Ascending aorta (tissue), 2 donors: ENCODE measurements at regions not wholly inside any gene's neighbourhood (a gene's known extent, or its start where the extent isn't known, plus 50 kb on each side); places are given as distances from the start of the nearest gene placed in this dataset.

ENCODE experiments used
- DNase-seq, 2 donors: peaks; one replicate each; pipeline ENCODE4 v3.0.0-alpha.2; 2019; ENCODE audit warnings: low spot score in 2 of 2
- H3K27ac ChIP-seq, 2 donors: fragments of 200-600 bp; sonication (generic); one replicate each; pipeline ENCODE4 v1.5.1; 2016 to 2017; ENCODE audit warnings: mild to moderate bottlenecking in 1 of 2
- H3K27me3 ChIP-seq: fragments of 200-600 bp; sonication (generic); one replicate; pipeline ENCODE4 v1.5.1; 2017
- H3K36me3 ChIP-seq, 2 donors: fragments of 200-600 bp; sonication (generic); one replicate each; pipeline ENCODE4 v1.5.1; 2016
- H3K4me1 ChIP-seq, 2 donors: fragments of 200-600 bp; sonication (generic); one replicate each; pipeline ENCODE4 v1.5.1; 2016 to 2017; ENCODE audit warnings: mild to moderate bottlenecking in 1 of 2
- H3K4me3 ChIP-seq, 2 donors: fragments of 200-600 bp; sonication (generic); one replicate each; pipeline ENCODE4 v1.5.1; 2016 to 2017; ENCODE audit warnings: mild to moderate bottlenecking in 1 of 2
- H3K9me3 ChIP-seq, 2 donors: fragments of 200-600 bp; sonication (generic); one replicate each; pipeline ENCODE4 v1.5.1; 2016
- intact Hi-C: fragments of 100-400 bp; cut with DNase I; formaldehyde crosslinking; loops from one replicate; pipeline ENCODE4 v1.15.1; 2023
- TF ChIP-seq, protein P1 (sequence below), 3 experiments: fragments of 200-600 bp in 2 of 3; fragments of 450-650 bp in 1 of 3; sonication (generic) in 2 of 3; IDR thresholded peaks; one replicate each; pipeline ENCODE4 v1.5.1; 2016 to 2019; ENCODE audit warnings: antibody characterized with exemption in 3 of 3, mild to moderate bottlenecking in 1 of 3, moderate library complexity in 1 of 3

DNA sequence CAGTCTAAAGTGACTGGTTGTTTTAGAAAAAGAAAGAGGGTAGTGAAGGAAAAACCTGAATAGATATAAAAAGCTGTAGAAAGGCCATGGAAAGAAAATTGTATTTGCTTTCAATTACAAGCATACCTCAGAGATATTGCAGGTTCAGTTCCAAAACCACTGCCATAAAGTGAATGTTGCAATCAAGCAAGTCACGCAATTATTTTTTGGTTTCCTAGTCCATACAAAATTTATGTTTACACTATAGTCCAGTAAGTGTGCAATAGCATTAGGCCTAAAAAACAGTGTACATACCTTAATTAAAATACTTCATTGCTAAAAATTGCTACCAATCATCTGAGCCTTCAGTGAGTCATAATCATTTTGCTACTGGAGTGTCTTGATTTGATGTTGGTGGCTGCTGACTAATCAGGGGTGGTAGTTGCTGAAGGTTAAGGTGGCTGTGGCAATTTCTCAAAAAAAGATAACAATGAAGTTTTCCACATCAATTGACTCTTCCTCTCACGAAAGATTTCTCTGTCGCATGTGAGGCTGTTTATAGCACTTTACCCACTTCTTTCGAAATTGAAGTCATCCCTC, 2003.8 kb upstream of the PIK3C3 start:
- H3K36me3 ChIP-seq: no peaks in the 10 kb centered on the region
- DNase-seq: no peak
- intact Hi-C loops: no loop called here
- no peak overlapping the region for H3K27ac ChIP-seq
- TF ChIP-seq, protein P1, sequence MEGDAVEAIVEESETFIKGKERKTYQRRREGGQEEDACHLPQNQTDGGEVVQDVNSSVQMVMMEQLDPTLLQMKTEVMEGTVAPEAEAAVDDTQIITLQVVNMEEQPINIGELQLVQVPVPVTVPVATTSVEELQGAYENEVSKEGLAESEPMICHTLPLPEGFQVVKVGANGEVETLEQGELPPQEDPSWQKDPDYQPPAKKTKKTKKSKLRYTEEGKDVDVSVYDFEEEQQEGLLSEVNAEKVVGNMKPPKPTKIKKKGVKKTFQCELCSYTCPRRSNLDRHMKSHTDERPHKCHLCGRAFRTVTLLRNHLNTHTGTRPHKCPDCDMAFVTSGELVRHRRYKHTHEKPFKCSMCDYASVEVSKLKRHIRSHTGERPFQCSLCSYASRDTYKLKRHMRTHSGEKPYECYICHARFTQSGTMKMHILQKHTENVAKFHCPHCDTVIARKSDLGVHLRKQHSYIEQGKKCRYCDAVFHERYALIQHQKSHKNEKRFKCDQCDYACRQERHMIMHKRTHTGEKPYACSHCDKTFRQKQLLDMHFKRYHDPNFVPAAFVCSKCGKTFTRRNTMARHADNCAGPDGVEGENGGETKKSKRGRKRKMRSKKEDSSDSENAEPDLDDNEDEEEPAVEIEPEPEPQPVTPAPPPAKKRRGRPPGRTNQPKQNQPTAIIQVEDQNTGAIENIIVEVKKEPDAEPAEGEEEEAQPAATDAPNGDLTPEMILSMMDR (IDR thresholded peaks at IDR 0.05): no peak
- no peaks in the 10 kb centered on the region for H3K27me3 ChIP-seq
- no peaks in the 10 kb centered on the region for H3K4me1 ChIP-seq
- no peak overlapping the region for H3K4me3 ChIP-seq
- H3K9me3 ChIP-seq: no peaks in the 10 kb centered on the region

DNA sequence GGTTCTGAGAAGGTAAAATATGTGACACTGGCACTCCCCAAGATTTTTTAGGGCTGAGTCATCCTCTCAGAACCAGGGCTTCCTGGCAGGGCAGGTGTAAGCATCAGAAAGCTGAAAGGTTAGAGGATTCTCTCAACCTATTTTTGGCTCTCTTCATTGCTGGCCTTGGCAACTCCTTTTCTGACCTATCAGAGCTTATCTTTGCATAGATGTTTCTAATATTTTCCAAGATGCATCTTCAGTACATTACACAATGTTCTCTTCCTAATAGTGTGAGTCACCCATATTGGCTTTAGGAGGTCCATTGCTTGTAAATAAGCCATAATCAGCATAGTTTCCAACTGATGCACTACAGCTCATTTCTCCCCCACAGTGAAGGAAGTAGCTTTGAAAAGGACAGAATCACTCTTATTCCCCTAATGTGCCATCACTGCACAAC, 2008.4 kb upstream of the PIK3C3 start:
- H3K9me3 ChIP-seq: no peaks in the 10 kb centered on the region
- TF ChIP-seq, protein P1 (IDR thresholded peaks at IDR 0.05): no peak
- no peak for DNase-seq
- intact Hi-C loops: no loop called here
- no peaks in the 10 kb centered on the region for H3K36me3 ChIP-seq
- no peak overlapping the region for H3K4me3 ChIP-seq
- H3K4me1 ChIP-seq: no peaks in the 10 kb centered on the region
- no peak overlapping the region for H3K27ac ChIP-seq
- H3K27me3 ChIP-seq: no peaks in the 10 kb centered on the region

DNA sequence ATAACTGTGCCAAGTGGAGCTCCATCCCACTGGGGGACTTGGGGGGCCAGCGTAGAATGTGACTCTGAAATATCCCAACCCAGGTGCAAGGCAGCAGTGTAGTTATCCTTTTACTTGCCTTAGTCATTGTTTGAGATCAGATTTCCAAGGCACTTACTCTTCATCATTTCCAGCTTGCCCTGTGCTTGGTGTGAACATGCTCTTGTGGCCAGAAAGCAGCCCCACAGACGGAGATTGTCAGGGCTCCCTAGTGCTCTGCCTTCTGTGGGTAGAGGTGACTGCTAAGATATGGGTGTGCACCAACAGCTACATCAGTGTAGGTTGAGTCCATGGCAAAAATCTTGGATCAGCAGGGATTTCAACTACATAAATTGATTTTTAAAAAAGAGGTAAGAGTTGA, 2010.0 kb upstream of the PIK3C3 start:
- Histone ChIP-seq H3K4me1 (no peaks in the 10 kb centered on the region), H3K36me3 (no peaks in the 10 kb centered on the region), H3K9me3 (no peaks in the 10 kb centered on the region), H3K27me3 (no peaks in the 10 kb centered on the region), H3K4me3 (no peak overlapping the region), H3K27ac (no peak overlapping the region)
- intact Hi-C loops: no loop called here
- DNase-seq: no peak
- TF ChIP-seq, protein P1 (IDR thresholded peaks at IDR 0.05): no peak

DNA sequence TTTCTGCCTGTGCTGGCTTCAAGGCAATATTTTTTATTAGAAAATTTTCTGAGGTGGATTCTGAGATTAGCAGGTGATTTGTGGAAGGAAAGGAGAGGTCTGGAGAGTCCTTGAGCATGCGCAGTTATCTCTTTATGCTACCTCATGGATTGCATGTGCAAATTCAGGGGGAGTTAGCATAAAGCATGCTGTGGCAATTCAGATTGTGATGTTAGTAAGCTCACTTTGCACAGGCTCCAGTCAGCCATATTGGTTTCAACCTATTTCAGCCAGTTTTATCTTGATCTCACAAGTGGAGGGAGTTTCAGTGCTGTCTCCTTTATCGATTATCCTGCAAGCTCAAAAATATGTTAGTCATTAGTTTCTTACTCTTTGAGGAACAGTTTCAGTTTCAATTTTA, 2012.3 kb upstream of the PIK3C3 start:
- H3K4me1 ChIP-seq: no peaks in the 10 kb centered on the region
- no peak overlapping the region for H3K4me3 ChIP-seq
- H3K27ac ChIP-seq: no peak overlapping the region
- intact Hi-C loops: loop anchor here (2.0 kb wide), 1 partner anchor 54 kb away; no protein-coding TSS in a partner anchor
- no peak for DNase-seq
- no peaks in the 10 kb centered on the region for H3K9me3 ChIP-seq
- H3K27me3 ChIP-seq: no peaks in the 10 kb centered on the region
- TF ChIP-seq, protein P1 (IDR thresholded peaks at IDR 0.05): no peak
- no peaks in the 10 kb centered on the region for H3K36me3 ChIP-seq

DNA sequence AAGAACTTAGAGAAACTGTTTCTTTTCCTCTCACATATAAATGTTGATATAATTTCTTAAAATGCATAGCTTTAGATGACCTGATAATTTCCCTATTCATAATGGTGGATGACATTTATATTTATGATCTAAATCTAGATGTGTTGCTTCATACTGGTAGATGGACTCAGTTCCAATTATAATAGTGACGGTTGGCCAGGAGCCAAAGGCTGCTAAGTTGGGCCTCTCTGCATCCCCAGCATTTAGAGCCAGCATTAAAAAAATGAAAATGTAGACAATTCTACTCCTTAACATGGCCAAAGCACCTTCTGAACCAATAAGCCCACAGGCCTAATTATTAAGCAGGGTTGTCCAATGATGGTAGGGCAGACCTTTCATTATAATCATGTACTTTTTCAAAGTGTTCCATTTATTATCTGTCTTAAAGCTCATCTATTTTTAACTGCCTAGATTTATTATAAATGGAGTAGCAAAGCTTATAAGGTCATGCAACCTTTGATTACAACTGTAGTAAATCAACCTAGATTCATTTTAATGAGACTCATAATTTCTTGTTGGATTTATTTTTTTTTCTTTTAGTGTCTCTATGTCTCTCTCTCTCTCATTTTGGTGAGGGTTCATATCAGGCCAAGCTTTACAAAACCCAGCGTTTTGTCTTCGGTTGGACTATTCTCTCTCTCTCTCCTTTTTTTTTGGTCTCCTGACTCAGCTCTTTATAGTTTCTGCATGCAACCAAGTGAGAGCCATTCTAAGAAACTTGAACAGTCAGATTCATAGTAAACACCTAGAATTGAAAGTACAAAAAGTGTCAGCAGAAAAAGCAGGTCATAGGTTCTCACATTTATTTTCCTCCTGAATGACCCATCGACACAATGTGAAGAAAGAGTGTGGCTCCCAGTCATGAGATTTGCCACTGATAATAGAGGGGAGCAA, 2016.1 kb upstream of the PIK3C3 start:
- TF ChIP-seq, protein P1 (IDR thresholded peaks at IDR 0.05): no peak
- Histone ChIP-seq H3K4me1 (no peaks in the 10 kb centered on the region), H3K36me3 (no peaks in the 10 kb centered on the region), H3K9me3 (no peaks in the 10 kb centered on the region), H3K27me3 (no peaks in the 10 kb centered on the region), H3K27ac (no peak overlapping the region), H3K4me3 (no peak overlapping the region)
- intact Hi-C loops: no loop called here
- no peak for DNase-seq
